Ishikawa (cell line): ENCODE measurements at regions not wholly inside any gene's neighbourhood (a gene's known extent, or its start where the extent isn't known, plus 50 kb on each side); places are given as distances from the start of the nearest gene placed in this dataset.

Experiments
- CEBPB ChIP-seq: IDR thresholded peaks from 2 replicates; pipeline ENCODE4 v1.6.1; 2012
- CREB1 ChIP-seq: IDR thresholded peaks from 2 replicates; pipeline ENCODE4 v1.6.1; 2012; ENCODE audit warnings: low read depth
- EGR1 ChIP-seq: IDR thresholded peaks from 2 replicates; pipeline ENCODE4 v1.6.1; 2012
- EP300 ChIP-seq: IDR thresholded peaks from 2 replicates; pipeline ENCODE4 v1.6.1; 2012; ENCODE audit warnings: borderline replicate concordance
- FOXM1 ChIP-seq: IDR thresholded peaks from 2 replicates; pipeline ENCODE4 v1.6.1; 2012; ENCODE audit warnings: low read depth, borderline replicate concordance
- NFIC ChIP-seq: IDR thresholded peaks from 2 replicates; pipeline ENCODE4 v1.6.1; 2012
- RAD21 ChIP-seq: IDR thresholded peaks from 2 replicates; pipeline ENCODE4 v1.6.1; 2012; ENCODE audit warnings: low read depth
- REST ChIP-seq: IDR thresholded peaks from 2 replicates; pipeline ENCODE4 v1.6.1; 2012; ENCODE audit warnings: low read depth, mild to moderate bottlenecking
- TAF1 ChIP-seq: IDR thresholded peaks from 2 replicates; pipeline ENCODE4 v1.6.1; 2012; ENCODE audit warnings: low read depth, mild to moderate bottlenecking
- TCF12 ChIP-seq: IDR thresholded peaks from 2 replicates; pipeline ENCODE4 v1.6.1; 2012; ENCODE audit warnings: low read depth
- TEAD4 ChIP-seq: IDR thresholded peaks from 2 replicates; pipeline ENCODE4 v1.6.1; 2012
- YY1 ChIP-seq: IDR thresholded peaks from 2 replicates; pipeline ENCODE4 v1.6.1; 2012; ENCODE audit warnings: low read depth
- ZBTB7A ChIP-seq: IDR thresholded peaks from 2 replicates; pipeline ENCODE4 v1.6.1; 2012; ENCODE audit warnings: low read depth
- TF ChIP-seq, protein P1 (sequence below): IDR thresholded peaks from 2 replicates; pipeline ENCODE4 v1.6.1; 2012
- TF ChIP-seq, protein P2 (sequence below): IDR thresholded peaks from 2 replicates; pipeline ENCODE4 v1.6.1; 2012

DNA sequence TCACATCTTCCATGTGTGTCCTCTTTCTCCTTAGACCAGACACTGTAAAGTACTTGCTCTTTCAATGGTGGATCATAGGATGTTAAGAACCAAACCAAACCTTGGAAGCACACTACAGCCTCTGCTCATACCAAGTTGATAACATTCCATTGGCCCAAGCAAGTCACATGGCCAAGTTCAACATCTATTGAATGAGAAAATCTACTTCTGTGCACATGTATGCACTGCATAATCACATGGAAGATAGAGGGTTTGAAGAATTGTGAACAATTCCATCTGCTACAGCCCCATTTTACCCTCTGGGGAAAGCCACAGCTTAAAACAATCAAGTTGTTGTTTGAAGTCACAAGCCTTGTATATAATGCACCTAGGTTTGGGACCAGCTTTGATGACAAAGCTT, 68.2 kb downstream of the MFAP3 start:
- no peak for TF ChIP-seq EGR1
- TF ChIP-seq, protein P1, sequence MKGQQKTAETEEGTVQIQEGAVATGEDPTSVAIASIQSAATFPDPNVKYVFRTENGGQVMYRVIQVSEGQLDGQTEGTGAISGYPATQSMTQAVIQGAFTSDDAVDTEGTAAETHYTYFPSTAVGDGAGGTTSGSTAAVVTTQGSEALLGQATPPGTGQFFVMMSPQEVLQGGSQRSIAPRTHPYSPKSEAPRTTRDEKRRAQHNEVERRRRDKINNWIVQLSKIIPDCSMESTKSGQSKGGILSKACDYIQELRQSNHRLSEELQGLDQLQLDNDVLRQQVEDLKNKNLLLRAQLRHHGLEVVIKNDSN, result peak; percentile 50

DNA sequence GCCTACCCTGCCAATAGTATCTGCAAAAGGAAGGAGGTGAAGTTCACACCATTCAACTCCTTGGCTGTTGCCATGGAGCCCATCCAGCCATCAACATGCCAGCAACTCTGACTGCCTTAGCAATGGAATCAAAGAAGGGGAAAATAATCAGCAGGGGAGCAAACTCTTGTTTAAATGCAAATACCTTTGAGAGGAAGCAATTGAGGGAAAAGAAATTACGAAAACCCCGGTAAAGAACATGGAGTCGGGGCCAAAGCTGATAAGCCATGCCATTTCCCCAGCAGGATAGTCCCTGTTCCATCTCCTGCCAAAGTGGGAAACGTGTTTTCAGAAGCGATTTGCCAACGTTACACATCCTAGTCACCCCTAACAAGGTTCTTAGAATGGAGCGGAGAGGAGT, 69.0 kb downstream of the MFAP3 start:
- no peak for TF ChIP-seq TCF12
- TF ChIP-seq CREB1, result no peak
- TF ChIP-seq YY1, result no peak
- no peak for TF ChIP-seq REST
- TF ChIP-seq EP300, result no peak
- TF ChIP-seq, protein P2, sequence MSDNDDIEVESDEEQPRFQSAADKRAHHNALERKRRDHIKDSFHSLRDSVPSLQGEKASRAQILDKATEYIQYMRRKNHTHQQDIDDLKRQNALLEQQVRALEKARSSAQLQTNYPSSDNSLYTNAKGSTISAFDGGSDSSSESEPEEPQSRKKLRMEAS, result no peak
- no peak for TF ChIP-seq TAF1
- TF ChIP-seq, protein P1, result no peak
- TF ChIP-seq CEBPB, result no peak
- no peak for TF ChIP-seq RAD21
- TF ChIP-seq EGR1, result no peak
- no peak for TF ChIP-seq TEAD4
- no peak for TF ChIP-seq NFIC
- no peak for TF ChIP-seq FOXM1
- no peak for TF ChIP-seq ZBTB7A

- no peak for TF ChIP-seq FOXM1
- no peak for TF ChIP-seq RAD21
- TF ChIP-seq CREB1, result no peak
- TF ChIP-seq TEAD4, result no peak
- TF ChIP-seq EP300, result no peak
These were observed 70.8 kb downstream of the MFAP3 start for GRCh38 chr5:154109416-154110106.

GRCh38 chr5:154110107-154110453, 71.3 kb downstream of the MFAP3 start:
- TF ChIP-seq, protein P1, result no peak
- TF ChIP-seq CEBPB (no peak), NFIC (no peak), EP300 (no peak), REST (no peak), YY1 (no peak), EGR1 (no peak), FOXM1 (no peak), TEAD4 (no peak)

GRCh38 chr5:154110716-154111115, 71.9 kb downstream of the MFAP3 start:
- TF ChIP-seq REST (no peak), CEBPB (no peak), EGR1 (no peak), CREB1 (no peak), RAD21 (no peak), YY1 (no peak), EP300 (no peak), TCF12 (no peak), ZBTB7A (no peak), TAF1 (no peak), TEAD4 (no peak), FOXM1 (no peak), NFIC (no peak)
- TF ChIP-seq, protein P1, result no peak
- TF ChIP-seq, protein P2, result no peak
